GM18508 (cell line): ENCODE measurements at regions not wholly inside any gene's neighbourhood (a gene's known extent, or its start where the extent isn't known, plus 50 kb on each side); places are given as distances from the start of the nearest gene placed in this dataset.

Experiments used
- ATAC-seq: cut with Tn5 transposase; IDR thresholded peaks from one replicate; pipeline ENCODE4 v1.9.1; 2021; ENCODE audit warnings: moderate number of reproducible peaks; ENCODE audit not compliant: insufficient read depth, unreplicated experiment

- no peak for ATAC-seq
Measured at GRCh38 chr15:97761110-97761509, 199.4 kb upstream of the ARRDC4 start.

DNA sequence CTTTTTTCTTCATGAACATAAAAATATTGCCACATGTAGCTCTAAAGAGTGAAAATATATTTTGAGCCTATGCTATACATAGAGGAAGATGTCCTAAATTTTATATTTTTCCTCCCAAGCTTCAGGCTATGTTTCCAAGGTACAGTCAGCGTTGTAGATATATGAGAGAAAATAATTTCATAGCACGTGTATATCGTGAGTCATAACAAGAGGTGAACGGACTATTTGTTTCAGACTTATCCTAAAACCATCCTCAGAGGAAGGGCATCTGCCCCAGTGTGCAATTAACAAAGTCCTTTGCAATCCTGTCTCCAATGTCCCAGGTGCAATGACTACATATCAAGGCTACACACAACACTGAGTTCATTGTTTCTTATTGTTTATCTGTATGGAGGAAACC lies 177.3 kb upstream of the ARRDC4 start:
- ATAC-seq = no peak

DNA sequence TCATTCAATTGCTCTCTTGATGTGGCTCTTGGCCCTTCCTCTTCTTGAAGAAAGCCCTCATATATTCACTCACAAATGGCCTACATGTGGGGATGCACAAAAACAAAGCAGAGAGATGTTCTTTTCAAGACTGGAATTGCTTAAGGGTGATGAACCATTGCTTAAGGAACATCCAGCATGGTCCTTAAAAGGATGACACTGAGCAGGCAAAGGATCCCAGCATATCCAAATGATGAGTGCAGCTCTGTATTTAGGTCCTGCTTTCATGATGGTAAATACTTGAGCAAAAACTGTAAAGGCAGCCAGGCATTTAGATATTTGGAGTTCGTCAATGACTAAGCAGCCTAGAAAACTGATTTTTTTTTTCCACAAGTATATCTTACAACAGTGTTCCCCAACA lies 173.8 kb upstream of the ARRDC4 start:
- ATAC-seq = no peak

DNA sequence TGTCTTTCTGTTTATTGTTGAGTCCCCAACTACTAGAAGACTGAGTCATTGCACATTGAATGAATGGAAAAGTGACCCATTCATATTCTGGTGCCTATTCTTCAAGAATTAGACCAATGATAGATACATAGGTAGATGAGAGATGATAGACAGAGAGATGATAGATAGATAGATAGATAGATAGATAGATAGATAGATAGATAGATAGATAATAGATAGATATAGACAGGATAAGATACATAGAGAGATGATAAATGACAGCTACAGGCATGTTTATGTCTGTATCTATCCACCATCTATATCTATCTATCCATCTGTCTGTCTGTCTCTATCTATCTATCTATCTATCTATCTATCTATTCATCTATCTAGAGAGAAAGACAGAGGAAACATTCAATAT lies 170.3 kb upstream of the ARRDC4 start:
- no peak for ATAC-seq

GRCh38 chr15:97791824-97792792 lies 168.4 kb upstream of the ARRDC4 start:
- ATAC-seq = no peak

GRCh38 chr15:97804950-97805349 lies 155.6 kb upstream of the ARRDC4 start:
- ATAC-seq = no peak

DNA sequence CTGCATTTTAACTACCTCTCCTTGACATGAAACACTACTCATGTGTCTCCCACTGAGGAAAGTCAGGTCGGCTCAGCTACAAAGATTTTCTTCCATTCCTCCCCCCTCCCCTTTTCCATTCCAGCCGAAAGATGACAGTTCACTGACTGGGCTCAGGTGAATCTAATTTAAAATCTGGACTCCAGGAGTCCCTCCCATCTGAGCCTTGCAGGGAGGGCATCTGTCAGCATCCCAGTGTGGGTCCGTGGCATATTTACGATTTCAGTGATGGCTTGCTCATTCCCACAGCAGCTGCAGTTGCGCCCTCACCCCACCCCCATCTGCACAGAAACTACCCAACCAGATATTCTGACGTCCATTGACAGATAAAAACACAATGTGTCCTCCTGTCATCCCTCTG lies 153.7 kb upstream of the ARRDC4 start:
- ATAC-seq = no peak

DNA sequence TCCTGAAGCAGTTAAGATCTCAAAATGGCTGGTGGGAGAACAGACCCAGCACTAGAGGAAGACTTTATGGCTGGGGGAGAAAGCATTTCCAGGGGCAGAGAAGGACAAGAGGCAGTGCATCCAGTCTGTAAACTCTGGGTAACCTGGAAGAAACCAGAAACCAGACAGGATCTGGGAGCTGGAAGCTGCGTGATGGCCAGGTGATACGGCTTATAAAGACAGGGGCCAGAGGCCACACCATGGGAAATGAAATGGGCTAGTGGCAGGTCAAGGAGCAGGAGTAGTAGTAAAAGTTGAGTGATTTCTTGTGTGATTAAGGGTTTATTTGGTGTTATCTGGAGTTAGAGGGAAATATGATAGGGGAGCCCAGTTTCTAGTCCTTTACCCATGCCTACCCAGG lies 144.7 kb upstream of the ARRDC4 start:
- no peak for ATAC-seq

DNA sequence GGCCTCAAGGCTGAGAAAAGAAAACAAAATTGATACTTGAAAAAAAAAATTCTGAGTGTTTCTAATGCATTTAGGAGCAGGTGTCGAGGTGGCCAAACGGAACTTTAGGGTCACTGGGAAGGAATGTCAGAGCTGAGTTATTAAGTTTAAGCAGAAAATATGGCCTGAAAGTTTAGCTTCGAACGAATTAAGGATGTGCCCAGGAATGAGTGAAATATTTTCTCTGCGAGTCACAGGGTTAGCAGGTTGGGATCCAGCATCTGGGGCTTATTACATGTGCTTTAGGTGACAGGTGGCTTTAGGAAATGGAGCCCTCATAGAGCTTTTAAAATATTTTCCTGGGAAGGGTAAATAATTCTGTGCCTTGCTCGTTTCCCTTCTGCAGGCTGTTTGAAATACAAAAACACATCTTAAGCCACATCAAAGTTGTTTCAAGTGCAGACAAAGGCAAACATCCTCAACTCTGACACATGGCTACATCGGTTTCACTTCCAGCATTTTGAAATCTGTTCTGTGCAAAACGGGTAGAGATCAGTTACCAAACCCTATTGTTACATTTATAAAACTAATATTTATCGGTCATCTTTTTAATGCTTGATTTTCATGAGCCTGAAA lies 143.1 kb upstream of the ARRDC4 start:
- no peak for ATAC-seq

GRCh38 chr15:97836003-97836402 lies 124.5 kb upstream of the ARRDC4 start:
- no peak for ATAC-seq

DNA sequence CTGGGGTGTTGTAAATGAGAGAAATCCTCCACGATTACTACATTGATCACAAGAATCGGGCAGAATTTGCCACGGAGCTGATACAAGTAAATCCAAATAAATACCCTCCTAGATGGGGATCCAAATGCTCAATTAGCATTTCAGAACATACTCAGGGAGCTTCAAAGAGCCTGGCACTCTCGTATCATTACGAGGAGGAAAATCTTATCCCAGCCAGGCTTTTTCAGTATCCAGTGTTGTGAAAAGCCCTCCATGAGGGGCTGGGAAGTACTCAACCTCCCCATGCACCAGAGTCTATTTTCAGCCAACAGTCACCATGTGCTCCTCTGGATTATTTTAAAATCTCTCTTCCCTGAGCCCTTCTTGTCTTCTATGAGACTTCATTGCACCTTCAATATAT lies 122.6 kb upstream of the ARRDC4 start:
- no peak for ATAC-seq

GRCh38 chr15:97838606-97839210 lies 121.8 kb upstream of the ARRDC4 start:
- ATAC-seq = no peak

DNA sequence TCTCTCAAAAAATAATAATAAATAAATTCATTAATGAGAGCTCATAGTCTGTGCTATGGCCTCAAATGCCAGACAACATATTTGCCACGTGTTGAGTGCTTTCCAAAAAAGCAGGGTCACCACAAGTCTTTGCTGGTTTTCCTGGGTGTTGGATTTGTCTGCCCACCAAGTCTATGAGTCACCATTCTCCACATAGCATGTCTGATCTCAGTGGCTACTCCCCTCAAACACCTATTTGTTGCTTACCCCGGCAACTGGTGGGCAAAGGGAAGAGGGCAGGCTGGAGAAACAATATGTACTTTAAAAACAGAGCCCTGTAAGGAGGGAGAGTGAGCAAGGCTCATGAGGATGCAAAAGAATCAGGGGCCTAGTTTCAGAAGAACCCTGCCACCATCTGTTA lies 120.0 kb upstream of the ARRDC4 start:
- ATAC-seq = no peak

- ATAC-seq = no peak
Measured at GRCh38 chr15:97841558-97841957, 118.9 kb upstream of the ARRDC4 start.

GRCh38 chr15:97849183-97849582 lies 111.3 kb upstream of the ARRDC4 start:
- no peak for ATAC-seq

DNA sequence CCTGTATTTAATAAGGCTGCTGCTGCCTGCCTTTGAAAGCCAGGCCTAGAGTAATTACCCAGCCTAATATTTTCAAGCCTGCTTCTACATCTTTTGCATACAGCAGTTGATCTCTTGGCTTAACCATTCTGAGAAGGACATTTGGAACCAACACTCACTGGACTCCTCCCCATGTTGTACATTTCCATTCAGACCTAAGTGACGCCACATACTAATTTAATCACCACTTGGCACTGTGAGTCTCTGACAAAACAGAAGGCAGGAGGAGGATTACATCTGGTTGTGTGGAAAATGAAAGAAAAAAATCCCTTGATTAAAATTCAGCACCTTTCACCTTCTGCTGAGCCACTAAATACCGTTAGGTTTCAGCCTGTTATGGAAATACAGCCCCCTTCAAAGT lies 102.2 kb upstream of the ARRDC4 start:
- no peak for ATAC-seq

DNA sequence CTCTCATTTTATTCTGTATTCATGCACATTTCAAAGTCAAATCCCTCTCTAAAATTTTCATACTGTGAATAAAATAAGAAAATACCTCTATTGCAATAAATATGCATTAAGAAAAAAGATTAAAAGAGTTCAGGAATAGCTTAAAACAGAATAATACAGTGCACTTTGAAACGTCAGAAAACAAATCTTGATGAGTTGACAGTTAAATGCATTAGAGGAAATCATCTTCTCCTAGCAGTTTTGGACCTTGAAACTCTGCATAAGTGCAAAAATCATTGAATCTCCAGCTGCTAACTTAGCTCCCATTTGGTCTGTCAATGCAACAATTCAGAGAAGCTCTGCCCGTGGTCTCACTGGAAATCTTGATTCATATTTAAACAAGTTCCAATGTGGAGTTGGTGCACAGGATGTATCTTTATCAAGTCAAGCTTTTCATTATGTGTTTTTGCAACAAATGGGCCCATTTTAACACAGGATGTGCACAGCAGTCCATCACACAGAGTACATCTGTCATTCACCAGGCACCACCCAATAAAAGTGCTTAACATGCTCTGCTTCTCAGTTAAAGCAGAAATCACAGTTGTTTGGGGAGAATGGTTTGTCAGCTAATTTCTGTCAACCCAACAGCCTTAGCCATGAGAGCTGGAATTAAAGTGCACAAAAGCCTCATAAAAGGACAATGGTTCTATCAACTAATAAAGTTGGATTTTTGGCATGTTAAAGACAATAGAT lies 98.8 kb upstream of the ARRDC4 start:
- ATAC-seq = no peak

DNA sequence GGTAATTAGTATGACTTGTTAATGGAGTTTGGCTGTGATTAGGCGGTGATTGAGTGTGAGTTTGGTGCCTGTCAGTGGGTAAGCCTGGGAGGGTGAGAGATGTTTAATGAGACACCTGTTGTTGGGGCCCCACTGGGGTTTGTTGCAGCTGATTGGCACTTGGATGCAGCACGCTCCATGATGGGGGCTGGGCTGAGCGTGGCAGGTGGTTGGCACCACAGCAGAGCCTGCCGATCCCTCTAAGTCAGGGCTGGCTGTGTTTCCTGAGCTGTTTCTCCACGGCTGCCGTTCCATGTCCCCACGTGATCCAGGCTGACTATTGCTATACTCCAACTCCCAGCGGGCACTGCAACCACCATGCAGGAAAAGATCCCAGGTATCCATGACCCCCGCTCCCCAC lies 93.5 kb upstream of the ARRDC4 start:
- ATAC-seq = no peak

DNA sequence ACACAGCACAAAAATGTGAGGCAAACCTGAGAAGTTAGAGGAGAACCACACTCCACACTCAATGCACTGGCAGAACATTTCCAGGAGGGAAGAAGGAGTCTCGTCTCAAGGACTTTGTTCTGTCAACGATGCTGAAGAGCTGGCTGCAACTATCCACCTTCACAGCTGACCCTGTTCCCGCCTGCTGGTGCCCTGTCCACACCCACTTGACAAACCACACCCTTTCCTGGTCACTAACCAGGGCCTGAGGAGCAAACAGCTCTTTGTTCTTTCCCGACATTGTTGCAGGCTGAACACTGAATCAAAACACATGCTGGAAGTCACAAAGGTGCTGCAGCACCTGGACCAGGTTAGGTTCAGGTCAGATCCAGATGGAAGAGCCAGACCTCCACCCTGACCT lies 92.6 kb upstream of the ARRDC4 start:
- no peak for ATAC-seq

- no peak for ATAC-seq
Measured at GRCh38 chr15:97868981-97869380, 91.5 kb upstream of the ARRDC4 start.

- ATAC-seq = no peak
Measured at GRCh38 chr15:97870771-97871170, 89.7 kb upstream of the ARRDC4 start.
